ENCODE measurements at regions not wholly inside any gene's neighbourhood (a gene's known extent, or its start where the extent isn't known, plus 50 kb on each side); places are given as distances from the start of the nearest gene placed in this dataset.

DNA sequence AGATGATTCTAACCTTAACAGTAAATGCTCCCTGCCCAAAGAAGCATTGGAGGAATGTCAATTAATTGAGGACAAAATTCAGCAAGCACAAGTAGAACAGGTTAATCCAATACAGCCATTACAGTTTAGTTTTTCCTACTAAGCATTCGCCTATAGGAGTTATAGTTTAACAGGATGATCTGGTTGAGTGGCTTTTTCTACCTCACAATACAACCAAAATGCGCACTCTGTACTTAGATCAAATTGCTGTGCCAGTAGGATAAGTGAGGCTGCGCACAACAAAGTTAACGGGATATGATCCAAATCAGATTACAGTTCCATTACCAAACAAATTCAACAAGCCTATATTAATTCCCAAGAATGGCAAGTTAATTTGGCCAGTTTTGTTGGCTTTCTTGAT lies 117.1 kb upstream of the TRIM24 start:
- TF ChIP-seq KLF9 (tag by site-specific recombination; IDR thresholded peaks at IDR 0.05; ENCODE audit: low read depth) (no peak), KLF8 (tag by site-specific recombination; IDR thresholded peaks at IDR 0.05) (no peak), CTCF (tag by site-specific recombination; IDR thresholded peaks at IDR 0.05) (no peak), ZNF292 (tag by site-specific recombination; IDR thresholded peaks at IDR 0.05; ENCODE audit: borderline replicate concordance, low read depth) (no peak), SP2 (tag by site-specific recombination; IDR thresholded peaks at IDR 0.05) (no peak), GLIS1 (tag by site-specific recombination; IDR thresholded peaks at IDR 0.05) (no peak), ZBTB21 (tag by site-specific recombination; IDR thresholded peaks at IDR 0.05) (no peak), ZBTB20 (tag by site-specific recombination; IDR thresholded peaks at IDR 0.05) (no peak), ZNF596 (tag by site-specific recombination; IDR thresholded peaks at IDR 0.05) (no peak)
- TF ChIP-seq, protein P1, sequence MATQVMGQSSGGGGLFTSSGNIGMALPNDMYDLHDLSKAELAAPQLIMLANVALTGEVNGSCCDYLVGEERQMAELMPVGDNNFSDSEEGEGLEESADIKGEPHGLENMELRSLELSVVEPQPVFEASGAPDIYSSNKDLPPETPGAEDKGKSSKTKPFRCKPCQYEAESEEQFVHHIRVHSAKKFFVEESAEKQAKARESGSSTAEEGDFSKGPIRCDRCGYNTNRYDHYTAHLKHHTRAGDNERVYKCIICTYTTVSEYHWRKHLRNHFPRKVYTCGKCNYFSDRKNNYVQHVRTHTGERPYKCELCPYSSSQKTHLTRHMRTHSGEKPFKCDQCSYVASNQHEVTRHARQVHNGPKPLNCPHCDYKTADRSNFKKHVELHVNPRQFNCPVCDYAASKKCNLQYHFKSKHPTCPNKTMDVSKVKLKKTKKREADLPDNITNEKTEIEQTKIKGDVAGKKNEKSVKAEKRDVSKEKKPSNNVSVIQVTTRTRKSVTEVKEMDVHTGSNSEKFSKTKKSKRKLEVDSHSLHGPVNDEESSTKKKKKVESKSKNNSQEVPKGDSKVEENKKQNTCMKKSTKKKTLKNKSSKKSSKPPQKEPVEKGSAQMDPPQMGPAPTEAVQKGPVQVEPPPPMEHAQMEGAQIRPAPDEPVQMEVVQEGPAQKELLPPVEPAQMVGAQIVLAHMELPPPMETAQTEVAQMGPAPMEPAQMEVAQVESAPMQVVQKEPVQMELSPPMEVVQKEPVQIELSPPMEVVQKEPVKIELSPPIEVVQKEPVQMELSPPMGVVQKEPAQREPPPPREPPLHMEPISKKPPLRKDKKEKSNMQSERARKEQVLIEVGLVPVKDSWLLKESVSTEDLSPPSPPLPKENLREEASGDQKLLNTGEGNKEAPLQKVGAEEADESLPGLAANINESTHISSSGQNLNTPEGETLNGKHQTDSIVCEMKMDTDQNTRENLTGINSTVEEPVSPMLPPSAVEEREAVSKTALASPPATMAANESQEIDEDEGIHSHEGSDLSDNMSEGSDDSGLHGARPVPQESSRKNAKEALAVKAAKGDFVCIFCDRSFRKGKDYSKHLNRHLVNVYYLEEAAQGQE (tag by site-specific recombination; IDR thresholded peaks at IDR 0.05) = no peak
- TF ChIP-seq, protein P2, sequence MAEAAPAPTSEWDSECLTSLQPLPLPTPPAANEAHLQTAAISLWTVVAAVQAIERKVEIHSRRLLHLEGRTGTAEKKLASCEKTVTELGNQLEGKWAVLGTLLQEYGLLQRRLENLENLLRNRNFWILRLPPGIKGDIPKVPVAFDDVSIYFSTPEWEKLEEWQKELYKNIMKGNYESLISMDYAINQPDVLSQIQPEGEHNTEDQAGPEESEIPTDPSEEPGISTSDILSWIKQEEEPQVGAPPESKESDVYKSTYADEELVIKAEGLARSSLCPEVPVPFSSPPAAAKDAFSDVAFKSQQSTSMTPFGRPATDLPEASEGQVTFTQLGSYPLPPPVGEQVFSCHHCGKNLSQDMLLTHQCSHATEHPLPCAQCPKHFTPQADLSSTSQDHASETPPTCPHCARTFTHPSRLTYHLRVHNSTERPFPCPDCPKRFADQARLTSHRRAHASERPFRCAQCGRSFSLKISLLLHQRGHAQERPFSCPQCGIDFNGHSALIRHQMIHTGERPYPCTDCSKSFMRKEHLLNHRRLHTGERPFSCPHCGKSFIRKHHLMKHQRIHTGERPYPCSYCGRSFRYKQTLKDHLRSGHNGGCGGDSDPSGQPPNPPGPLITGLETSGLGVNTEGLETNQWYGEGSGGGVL (tag by site-specific recombination; IDR thresholded peaks at IDR 0.05) = no peak

All from HEK293 (cell line).